Astrocyte (in vitro differentiated cells and primary cell): ENCODE measurements at regions not wholly inside any gene's neighbourhood (a gene's known extent, or its start where the extent isn't known, plus 50 kb on each side); places are given as distances from the start of the nearest gene placed in this dataset.
A peak's percentile ranks its signal among the peaks of the same experiment; 100 is the strongest.

Experiments
- DNase-seq: peaks from one replicate; pipeline ENCODE4 v3.0.0-alpha.2; 2010; ENCODE audit warnings: low read depth
- FAIRE-seq: peaks from 2 replicates; lab custom pipeline; 2011; peaks lifted over from hg19 to GRCh38; lab: Jason Lieb, UNC
- H2AFZ ChIP-seq: 2 replicates; pipeline ENCODE4 v1.6.0; 2012; ENCODE audit warnings: low read depth, low read length, inconsistent platforms
- H3K27ac ChIP-seq: 2 replicates; pipeline ENCODE4 v1.5.1; 2011; ENCODE audit warnings: low read depth, low read length, inconsistent platforms
- H3K27me3 ChIP-seq: 2 replicates; pipeline ENCODE4 v1.6.0; 2011; ENCODE audit warnings: low read length, inconsistent platforms; ENCODE audit not compliant: insufficient read depth
- H3K36me3 ChIP-seq: 2 replicates; pipeline ENCODE4 v1.5.1; 2011; ENCODE audit warnings: low read length, inconsistent platforms; ENCODE audit not compliant: insufficient read depth
- H3K4me1 ChIP-seq: 2 replicates; pipeline ENCODE4 v1.5.1; 2011; ENCODE audit warnings: low read length, inconsistent platforms; ENCODE audit not compliant: insufficient read depth
- H3K4me2 ChIP-seq: 2 replicates; pipeline ENCODE4 v1.6.0; 2012; ENCODE audit warnings: low read length, inconsistent platforms
- H3K4me3 ChIP-seq: 2 replicates; pipeline ENCODE4 v1.5.1; 2011; ENCODE audit warnings: low read depth, mild to moderate bottlenecking, low read length, inconsistent platforms; ENCODE audit not compliant: insufficient read depth
- H3K79me2 ChIP-seq: 2 replicates; pipeline ENCODE4 v1.6.0; 2012; ENCODE audit warnings: mild to moderate bottlenecking, low read length, inconsistent platforms; ENCODE audit not compliant: insufficient read depth
- H3K9ac ChIP-seq: 2 replicates; pipeline ENCODE4 v1.6.0; 2012; ENCODE audit warnings: mild to moderate bottlenecking, low read length, inconsistent platforms
- H3K9me3 ChIP-seq: 2 replicates; pipeline ENCODE4 v1.5.1; 2012; ENCODE audit warnings: low read depth, mild to moderate bottlenecking, low read length, inconsistent platforms; ENCODE audit not compliant: insufficient read depth
- H4K20me1 ChIP-seq: 2 replicates; pipeline ENCODE4 v1.6.0; 2012; ENCODE audit warnings: low read length, inconsistent platforms; ENCODE audit not compliant: insufficient read depth
- H3K27ac Mint-ChIP-seq: one replicate; pipeline ENCODE4 v1.8.0; 2021; ENCODE audit warnings: mild to moderate bottlenecking, mixed read lengths; ENCODE audit not compliant: unreplicated experiment
- H3K27me3 Mint-ChIP-seq: one replicate; pipeline ENCODE4 v1.8.0; 2021; ENCODE audit warnings: low read depth, mixed read lengths; ENCODE audit not compliant: unreplicated experiment
- H3K36me3 Mint-ChIP-seq: one replicate; pipeline ENCODE4 v1.8.0; 2021; ENCODE audit warnings: low read depth, mixed read lengths; ENCODE audit not compliant: unreplicated experiment
- H3K4me1 Mint-ChIP-seq: one replicate; pipeline ENCODE4 v1.8.0; 2021; ENCODE audit warnings: low read depth, mixed read lengths; ENCODE audit not compliant: unreplicated experiment
- H3K4me3 Mint-ChIP-seq: one replicate; pipeline ENCODE4 v1.8.0; 2021; ENCODE audit warnings: mild to moderate bottlenecking, moderate library complexity, mixed read lengths; ENCODE audit not compliant: unreplicated experiment
- H3K9me3 Mint-ChIP-seq: one replicate; pipeline ENCODE4 v1.8.0; 2021; ENCODE audit warnings: mild to moderate bottlenecking, mixed read lengths; ENCODE audit not compliant: unreplicated experiment
- EZH2 ChIP-seq: IDR thresholded peaks from 2 replicates; pipeline ENCODE4 v1.6.1; 2012; ENCODE audit warnings: mild to moderate bottlenecking, low read length, inconsistent platforms; ENCODE audit not compliant: insufficient read depth
- TF ChIP-seq, protein P1 (sequence below): IDR thresholded peaks from 2 replicates; pipeline ENCODE4 v1.5.1; 2011; ENCODE audit warnings: low read depth, mild to moderate bottlenecking, inconsistent platforms, low read length, moderate library complexity; ENCODE audit not compliant: insufficient read depth

DNA sequence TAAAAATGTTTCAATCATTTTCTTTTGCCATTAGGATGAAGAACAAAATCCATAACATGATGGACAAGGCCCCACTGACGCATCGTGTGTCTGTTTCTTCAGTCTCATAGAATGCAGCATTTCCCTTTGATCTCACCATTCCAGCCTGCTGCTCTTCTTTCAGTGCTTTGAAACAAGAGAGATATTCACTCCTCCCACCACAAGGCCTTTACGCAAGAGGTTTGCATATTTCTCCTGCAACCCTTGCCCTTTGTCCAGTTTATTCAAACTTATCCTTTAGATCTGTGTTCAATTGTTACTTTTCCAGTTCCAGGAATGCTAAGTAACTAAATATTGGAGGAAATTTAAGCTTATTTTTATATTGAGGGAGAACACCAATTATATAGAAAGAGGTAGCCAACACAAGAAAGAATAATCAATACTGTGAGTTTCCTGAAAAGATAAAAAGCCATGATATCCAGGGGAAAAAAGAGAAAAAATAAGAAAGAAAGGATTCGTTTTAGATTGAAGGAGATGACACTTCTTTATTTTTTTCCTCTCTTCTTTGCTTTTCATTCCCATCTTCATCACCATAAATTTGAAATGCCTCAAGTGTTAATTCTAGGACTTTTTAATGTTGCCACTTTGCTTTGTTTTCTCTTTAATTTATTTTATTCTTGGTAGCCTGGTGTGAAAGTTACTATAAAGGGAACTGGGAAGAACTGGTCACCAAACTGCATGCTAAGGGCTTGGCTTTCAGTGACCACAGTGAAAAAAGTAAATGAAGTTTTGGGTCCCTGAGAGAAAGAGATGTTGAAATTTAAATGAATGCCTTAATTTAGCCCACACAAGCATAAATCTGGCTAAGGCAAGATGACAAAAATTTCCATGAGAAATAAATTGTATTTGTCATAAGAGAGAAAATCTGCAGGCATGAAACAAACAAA lies 102.1 kb downstream of the KIF2B start:
- Mint-ChIP-seq H3K4me3 (no peak overlapping the region), H3K4me1 (peaks cover 20% of the 10 kb centered on the region), H3K27me3 (no peaks in the 10 kb centered on the region), H3K9me3 (no peaks in the 10 kb centered on the region), H3K36me3 (no peaks in the 10 kb centered on the region), H3K27ac (peak overlapping the region; percentile 92)
- no peak overlapping the region for H3K9ac ChIP-seq
- H4K20me1 ChIP-seq: no peaks in the 10 kb centered on the region
- H3K27me3 ChIP-seq: no peaks in the 10 kb centered on the region
- no peaks in the 10 kb centered on the region for H3K36me3 ChIP-seq
- H3K4me1 ChIP-seq: no peaks in the 10 kb centered on the region
- no peak overlapping the region for H3K27ac ChIP-seq
- H2AFZ ChIP-seq: no peak overlapping the region
- DNase-seq (no peak), FAIRE-seq (no peak)
- no peak for TF ChIP-seq EZH2
- TF ChIP-seq, protein P1, sequence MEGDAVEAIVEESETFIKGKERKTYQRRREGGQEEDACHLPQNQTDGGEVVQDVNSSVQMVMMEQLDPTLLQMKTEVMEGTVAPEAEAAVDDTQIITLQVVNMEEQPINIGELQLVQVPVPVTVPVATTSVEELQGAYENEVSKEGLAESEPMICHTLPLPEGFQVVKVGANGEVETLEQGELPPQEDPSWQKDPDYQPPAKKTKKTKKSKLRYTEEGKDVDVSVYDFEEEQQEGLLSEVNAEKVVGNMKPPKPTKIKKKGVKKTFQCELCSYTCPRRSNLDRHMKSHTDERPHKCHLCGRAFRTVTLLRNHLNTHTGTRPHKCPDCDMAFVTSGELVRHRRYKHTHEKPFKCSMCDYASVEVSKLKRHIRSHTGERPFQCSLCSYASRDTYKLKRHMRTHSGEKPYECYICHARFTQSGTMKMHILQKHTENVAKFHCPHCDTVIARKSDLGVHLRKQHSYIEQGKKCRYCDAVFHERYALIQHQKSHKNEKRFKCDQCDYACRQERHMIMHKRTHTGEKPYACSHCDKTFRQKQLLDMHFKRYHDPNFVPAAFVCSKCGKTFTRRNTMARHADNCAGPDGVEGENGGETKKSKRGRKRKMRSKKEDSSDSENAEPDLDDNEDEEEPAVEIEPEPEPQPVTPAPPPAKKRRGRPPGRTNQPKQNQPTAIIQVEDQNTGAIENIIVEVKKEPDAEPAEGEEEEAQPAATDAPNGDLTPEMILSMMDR: no peak
- no peaks in the 10 kb centered on the region for H3K79me2 ChIP-seq
- no peak overlapping the region for H3K4me3 ChIP-seq
- H3K9me3 ChIP-seq: no peaks in the 10 kb centered on the region
- no peak overlapping the region for H3K4me2 ChIP-seq

DNA sequence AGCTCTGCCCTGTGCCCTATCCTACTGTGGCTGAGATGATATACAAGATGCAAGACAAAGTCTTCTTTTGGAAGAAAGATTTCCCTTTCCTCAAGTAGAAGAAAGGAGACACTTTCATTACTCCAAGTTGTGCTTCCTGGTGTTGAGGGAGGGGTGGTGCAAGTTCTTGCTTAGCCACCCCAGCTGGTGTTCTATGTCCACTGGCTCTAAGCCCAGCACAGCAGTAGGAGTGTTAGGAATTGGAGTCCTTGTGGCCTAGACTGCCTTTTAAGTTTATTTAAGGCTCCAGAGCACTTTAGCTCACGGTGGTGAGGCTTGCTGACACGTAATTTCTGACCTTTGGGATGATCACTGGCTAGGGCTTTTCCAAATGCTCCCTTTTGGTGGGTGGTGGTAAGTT lies 109.7 kb downstream of the KIF2B start:
- H3K27me3 Mint-ChIP-seq: no peaks in the 10 kb centered on the region
- H3K27ac Mint-ChIP-seq: no peak overlapping the region
- H3K4me1 Mint-ChIP-seq: peaks cover 3% of the 10 kb centered on the region
- Histone ChIP-seq H3K4me2 (no peak overlapping the region), H3K27me3 (no peaks in the 10 kb centered on the region), H3K36me3 (no peaks in the 10 kb centered on the region), H4K20me1 (no peaks in the 10 kb centered on the region), H3K27ac (no peak overlapping the region), H3K79me2 (no peaks in the 10 kb centered on the region), H3K9ac (no peak overlapping the region), H3K4me3 (no peak overlapping the region), H3K9me3 (peaks cover 8% of the 10 kb centered on the region), H3K4me1 (no peaks in the 10 kb centered on the region), H2AFZ (no peak overlapping the region)
- no peaks in the 10 kb centered on the region for H3K36me3 Mint-ChIP-seq
- no peaks in the 10 kb centered on the region for H3K9me3 Mint-ChIP-seq
- no peak for FAIRE-seq
- no peak overlapping the region for H3K4me3 Mint-ChIP-seq
- TF ChIP-seq, protein P1: no peak
- TF ChIP-seq EZH2: no peak
- DNase-seq: no peak

DNA sequence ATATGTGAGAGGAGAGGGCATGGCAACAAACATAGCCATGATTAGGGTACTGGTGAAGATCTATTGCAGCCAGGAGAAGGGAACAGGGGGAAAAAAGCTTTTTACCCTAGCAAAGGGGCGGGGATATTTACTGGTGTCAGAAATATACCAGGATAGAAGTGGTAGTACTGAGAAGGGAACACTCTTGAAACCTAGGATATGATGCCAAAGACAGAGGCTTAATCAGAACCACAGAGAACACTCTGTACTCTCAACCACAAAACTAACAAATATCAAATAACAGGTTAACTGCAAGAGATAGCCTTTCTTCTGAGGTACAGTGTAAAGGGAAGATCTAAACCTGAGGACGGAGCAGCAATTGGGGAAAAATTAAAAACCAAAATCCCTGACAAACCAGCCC lies 112.2 kb downstream of the KIF2B start:
- DNase-seq (no peak), FAIRE-seq (no peak)
- Mint-ChIP-seq H3K27me3 (no peaks in the 10 kb centered on the region), H3K36me3 (no peaks in the 10 kb centered on the region), H3K27ac (no peak overlapping the region), H3K9me3 (no peaks in the 10 kb centered on the region), H3K4me1 (peaks cover 3% of the 10 kb centered on the region), H3K4me3 (no peak overlapping the region)
- no peaks in the 10 kb centered on the region for H4K20me1 ChIP-seq
- H3K4me2 ChIP-seq: no peak overlapping the region
- H3K27me3 ChIP-seq: no peaks in the 10 kb centered on the region
- TF ChIP-seq, protein P1: no peak
- no peak for TF ChIP-seq EZH2
- H2AFZ ChIP-seq: no peak overlapping the region
- H3K4me1 ChIP-seq: no peaks in the 10 kb centered on the region
- no peak overlapping the region for H3K4me3 ChIP-seq
- H3K36me3 ChIP-seq: no peaks in the 10 kb centered on the region
- no peak overlapping the region for H3K27ac ChIP-seq
- no peaks in the 10 kb centered on the region for H3K79me2 ChIP-seq
- H3K9ac ChIP-seq: no peak overlapping the region
- peaks cover 8% of the 10 kb centered on the region for H3K9me3 ChIP-seq
